Right hindlimb (tissue), 1 donor: ENCODE measurements at regions not wholly inside any gene's neighbourhood (a gene's known extent, or its start where the extent isn't known, plus 50 kb on each side); places are given as distances from the start of the nearest gene placed in this dataset.

Experiments
- DNase-seq: peaks from one replicate; pipeline ENCODE4 v3.0.0-alpha.2; 2018

DNA sequence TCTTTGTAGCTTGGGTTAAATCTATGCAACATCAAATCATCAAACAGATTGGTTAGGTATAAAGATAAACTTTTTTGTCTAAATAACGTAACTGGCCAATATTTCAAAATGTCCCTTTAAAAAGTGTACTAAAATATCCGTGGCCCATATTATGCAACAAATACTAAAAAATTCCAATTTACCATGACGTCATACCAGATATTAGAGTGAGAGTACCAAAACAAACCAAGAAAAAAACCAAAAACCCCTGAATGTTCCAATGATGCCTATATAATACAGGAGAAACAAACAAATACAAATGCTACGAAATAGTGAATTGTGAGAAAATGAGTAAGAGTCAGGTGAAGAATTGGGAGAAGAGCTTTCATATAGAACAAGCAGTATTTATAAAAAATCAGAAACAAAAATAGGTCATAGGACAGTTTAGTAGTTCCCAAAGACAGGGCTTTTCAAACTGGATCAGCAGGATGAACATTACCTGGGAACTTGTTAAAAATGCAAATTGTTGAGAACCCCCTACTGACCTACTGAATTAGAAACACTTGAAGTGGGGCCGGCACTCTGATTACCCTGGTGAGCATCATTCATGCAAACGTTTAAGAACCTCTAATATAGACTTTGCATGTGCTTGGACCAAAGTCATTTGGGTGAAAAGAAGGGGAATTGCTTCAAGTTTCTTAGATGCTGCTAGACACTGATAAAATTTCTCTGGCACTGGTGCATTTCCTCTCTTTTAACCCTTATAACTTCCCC is 753.7 kb downstream of the DSC3 start:
- DNase-seq = no peak

DNA sequence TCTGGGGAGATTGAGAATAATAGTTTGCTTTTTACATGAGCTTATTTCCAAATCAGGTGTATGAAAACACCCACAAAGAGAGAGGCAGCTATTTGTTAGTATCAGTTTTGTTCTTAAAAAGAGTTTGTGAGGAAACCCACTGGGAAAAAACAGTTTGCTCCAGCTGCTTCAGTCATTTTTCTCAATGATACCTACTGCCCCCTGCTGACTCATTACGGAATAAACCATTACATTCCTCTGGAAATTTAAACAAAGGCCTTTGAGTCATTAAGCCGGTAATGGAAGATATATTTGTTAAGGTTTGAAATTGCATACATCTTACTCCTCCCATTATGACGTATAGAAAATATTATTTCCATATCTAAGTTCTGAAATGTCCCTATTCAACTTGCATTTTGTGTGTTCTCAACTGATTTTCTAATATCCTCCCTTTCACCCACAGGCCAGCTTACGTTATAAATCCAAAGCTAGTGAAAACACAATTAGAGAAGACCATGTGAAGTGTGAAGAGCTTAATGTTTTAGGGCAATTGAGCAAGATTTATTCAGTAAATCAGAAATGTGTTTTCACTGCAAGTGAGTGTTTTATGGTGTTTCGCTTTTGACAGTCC is 761.6 kb downstream of the DSC3 start:
- no peak for DNase-seq

DNA sequence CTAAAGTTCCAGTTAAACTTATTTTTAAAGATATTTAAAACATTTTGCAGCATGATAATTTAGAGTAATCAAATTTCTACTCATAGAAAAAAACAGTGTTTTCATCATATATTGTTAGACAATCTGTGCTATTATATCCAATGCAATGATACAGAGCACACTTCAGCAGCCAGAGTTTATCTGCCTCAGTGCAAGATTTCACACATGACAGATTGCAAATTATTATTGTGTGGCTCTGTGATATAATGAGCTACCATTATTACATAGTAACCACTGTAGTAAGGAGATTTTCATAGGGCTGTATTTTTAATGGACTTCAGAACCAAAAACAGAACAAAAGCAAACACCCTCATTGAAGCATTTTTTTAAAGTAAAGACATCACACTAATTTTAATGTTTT is 762.4 kb downstream of the DSC3 start:
- no peak for DNase-seq

DNA sequence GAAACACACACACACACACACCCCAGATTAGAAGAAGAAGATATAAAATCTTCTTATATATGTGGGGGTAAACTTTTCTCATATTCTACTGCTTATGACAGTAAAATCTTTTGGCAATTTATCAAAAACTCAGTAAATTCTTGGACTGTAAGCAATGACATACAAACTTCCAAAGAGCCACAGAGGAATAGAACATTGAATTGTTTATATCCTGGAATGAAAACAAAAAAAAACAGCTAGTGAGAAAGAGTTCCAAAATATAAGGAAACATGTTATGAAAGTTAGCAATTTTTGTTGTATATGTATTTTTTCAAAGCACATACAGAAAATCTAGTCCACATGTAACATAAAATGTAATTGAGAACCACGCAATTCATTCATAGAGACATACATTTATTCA is 764.9 kb downstream of the DSC3 start:
- no peak for DNase-seq

DNA sequence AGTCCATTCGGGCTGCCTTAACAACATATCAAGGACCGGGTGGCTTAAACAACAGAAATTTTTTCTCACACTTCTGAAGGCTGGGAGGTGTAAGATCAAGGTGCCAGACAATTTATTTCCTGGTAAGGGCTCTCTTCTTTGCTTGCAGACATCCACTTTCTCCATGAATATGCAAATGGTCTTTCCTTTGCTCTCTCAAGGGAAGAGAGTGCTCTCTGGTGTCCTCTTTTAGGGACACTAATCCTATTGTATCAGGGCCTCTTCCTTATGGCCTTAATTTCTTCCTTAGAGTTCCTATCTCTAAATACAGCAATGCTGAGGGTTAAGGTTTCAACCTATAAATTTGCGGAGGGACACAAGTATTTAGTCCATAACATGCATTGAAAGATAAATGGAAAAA is 770.8 kb downstream of the DSC3 start:
- no peak for DNase-seq

DNA sequence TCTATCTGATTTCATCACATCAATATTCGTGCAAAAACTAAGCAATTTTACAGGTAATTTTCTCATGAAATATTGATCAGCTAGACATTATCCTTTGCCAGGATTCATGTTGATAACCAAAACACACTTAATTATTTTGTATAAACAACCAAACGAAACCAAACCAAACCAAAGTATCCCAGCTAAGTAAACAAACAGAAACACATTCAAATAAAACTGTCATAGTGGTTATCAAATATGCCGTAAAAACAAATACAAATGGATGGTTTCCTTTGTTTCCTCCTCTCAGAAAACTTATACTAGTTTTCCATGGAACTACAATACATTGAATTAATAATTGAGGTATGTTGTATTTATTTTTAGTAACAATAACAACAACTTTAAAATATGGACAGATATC is 777.4 kb downstream of the DSC3 start:
- no peak for DNase-seq

DNA sequence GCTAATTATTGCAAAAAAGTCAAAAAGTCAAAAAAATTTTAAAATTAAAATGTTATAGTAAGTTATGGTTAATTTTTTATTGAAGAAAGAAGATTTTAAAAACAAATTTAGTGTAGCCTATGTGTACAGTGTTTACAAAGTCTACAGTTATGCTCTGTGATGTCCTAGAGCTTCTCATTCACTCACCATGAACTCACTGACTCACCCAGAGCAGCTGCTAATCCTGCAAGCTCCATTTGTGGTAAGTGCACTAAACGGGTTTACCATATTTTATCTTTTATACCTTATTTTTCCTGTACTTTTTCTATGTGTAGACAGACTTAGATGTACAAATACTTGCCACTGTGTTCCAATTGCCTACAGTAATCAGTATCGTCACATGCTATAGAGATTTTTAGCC is 788.2 kb downstream of the DSC3 start:
- no peak for DNase-seq

DNA sequence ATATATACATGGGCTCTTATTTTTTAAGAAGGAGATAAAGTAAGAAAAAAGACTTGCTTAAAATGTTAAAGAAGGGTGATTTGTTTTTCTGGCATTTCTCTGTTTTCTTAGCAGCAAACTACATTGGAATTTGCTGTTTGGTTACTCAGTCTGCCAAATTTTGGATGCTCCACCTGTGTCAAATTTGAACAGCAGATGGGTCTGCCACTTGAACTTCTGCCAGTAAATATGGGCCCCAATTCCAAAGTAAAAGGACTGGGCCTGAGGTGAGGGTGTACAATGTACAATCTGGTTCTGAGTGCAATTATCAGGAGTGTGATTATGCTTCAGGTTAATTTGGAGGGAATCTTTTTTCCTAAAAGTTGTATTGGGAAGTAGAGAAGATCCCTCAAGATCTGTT is 794.5 kb downstream of the DSC3 start:
- DNase-seq = no peak

DNA sequence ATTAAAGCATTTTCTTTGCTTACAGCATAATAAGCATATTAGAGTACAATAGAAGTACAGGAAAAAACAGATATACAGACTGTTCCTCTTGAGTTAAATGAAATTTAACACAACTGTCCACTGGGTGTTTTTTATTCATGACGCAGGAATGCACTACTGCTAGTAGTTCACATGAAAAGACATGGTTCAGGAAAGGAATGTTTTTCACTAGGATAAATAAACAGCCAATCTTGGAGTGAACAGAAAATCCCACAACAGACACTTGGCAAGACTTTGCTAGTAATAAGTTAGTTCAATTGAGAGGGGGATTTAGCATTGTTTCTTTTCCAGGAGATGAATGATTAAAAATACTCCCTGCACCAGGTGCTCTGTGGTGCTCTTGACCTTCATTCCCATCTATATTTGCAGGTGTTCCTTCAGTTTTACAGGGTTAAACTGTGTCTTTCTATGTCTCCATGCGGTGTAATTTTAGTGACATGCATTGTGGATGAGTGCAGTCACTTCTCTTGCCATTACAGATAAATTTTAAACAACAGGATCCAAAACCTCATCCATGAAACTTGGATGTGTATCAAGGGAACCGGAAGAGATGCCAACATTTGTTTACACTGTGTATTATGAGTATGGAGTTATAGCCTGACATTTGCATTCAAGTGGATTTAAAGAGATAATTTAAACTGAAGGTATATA is 796.6 kb downstream of the DSC3 start:
- DNase-seq = no peak

DNA sequence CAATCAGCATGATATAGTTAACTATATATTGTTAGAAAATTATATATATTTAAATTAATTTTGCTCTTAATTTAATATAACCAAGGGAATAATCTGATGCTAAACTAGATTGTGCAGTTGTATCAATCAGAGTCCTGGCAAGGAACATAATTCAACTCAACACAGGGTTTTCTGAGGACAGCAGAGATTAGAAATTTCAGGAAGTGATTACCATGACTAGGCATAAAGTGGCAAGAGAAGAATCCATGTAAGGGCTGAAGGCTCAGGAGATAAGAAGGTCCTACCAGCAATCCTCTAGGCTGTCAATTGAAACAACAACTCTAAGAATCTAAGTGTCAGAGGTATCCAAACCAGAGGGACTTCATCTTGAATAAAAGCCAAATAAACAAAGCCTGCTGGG is 807.8 kb downstream of the DSC3 start:
- DNase-seq = no peak

DNA sequence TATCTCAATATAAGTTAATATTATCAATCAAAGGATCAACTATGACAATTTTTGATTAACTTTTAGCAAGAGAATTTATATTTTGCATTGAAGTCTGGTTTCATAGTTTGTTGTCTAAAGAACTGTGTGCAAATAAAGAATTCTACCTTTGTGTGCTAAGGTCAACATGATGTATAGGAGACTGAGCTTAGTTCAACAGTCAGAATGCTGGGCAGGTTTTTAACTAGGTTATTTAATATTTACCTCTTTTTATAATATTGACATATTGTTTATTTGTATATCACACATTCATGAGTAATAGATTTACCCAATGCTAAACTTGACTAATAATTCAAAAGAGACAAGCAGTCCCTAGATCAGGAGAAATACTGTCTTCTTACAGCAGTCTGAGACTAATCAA is 831.4 kb downstream of the DSC3 start:
- no peak for DNase-seq

DNA sequence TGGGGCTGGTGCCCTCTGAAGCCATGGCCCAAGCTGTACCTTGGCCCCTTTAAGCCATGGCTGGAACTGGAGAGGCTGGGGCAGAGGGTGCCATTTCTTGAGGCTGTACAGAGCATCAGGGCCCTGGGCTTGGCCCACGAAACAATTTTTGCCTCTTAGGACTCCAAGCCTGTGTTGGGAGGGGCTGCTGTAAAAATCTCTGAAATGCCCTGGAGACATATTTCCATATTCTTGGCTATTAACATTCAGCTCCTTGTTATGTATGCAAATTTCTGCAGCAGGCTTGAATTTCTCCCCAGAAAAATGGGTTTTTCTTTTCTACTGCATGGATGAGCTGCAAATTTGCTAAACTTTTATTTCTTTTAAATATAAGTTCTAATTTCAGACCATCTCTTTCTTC is 834.0 kb downstream of the DSC3 start:
- DNase-seq = no peak

DNA sequence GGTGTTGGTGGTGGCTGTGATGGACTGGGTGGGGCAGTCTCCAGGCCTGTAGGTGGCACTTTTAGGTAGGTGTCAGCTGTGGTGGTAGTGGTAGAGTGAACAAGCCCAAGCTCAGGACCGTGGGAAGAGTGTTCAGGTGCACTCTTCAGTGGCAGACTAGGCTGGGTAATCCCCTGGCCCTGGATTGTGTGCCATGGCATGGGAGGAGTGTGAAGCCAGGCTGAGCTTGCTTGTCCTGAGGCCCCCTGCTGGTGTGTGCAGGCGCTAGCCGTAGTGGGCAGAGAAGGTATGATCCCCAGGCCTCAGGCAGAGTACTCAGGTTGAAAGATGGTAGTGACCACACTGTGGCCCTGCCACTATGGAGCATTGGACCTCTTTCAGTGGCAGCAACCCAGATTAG is 850.3 kb downstream of the DSC3 start:
- no peak for DNase-seq

DNA sequence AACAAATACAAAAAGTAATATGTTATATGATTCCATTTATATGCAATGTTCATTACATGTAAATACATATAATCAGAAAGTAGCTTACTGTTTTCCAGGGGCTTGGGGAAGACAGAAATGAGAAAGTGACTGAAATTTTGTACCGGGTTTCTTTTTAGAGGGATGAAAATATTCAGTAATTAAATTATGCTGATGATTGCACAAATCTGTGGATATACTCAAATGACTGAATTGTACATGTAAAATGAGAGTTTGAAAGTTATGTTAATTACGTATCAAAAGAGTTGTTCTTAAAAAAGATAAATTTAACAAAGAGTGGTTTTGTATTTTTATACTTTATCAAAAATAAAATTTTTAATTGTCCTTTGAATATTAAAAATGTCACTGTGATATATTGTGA is 856.3 kb downstream of the DSC3 start:
- DNase-seq = no peak

DNA sequence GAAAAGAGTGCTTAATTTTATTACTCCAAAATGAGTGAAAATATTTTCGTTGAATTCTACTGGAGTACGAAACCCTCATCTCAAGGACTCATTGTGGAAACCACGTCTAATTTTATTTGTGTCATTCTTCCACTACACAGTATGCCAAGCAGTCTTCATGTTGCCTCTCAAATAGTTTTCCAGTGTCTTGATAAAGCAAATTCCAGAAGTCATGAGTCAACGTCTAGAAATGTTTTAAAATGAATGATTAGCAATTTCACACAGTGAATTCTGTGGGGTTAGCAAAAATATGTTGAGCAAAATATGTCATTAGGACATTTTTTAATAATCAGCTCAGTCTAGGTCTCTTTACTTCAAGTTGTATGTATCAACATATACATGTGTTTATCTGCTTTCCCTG is 865.5 kb downstream of the DSC3 start:
- DNase-seq = no peak

DNA sequence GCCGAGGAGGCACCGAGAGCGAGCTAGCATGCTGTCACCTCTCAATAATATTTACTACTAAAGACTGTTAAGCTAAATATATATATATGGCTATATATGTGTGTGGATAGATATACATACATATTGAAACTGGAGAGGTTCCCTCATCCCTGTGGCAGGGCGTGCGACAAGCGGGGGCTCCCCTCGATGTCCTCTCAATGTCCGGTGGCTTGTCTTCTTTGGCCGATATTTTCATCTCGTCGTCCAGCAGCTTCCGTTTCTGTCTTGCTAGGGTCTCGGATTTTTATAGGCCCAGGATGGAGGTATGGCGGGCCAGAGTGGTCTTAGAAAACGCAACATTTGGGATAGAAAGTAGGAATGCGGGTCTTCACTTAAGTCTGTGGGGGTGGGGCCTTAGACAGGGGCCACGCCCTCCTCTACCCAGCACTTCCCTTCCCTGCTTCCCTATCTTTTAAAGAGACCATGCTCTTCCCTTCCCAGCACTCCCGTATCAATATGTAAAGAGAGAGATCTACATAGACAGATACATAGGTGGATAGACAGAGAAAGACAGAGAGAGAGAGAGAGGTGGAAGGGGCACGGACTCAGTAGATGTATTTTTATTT is 866.8 kb downstream of the DSC3 start:
- DNase-seq = no peak

DNA sequence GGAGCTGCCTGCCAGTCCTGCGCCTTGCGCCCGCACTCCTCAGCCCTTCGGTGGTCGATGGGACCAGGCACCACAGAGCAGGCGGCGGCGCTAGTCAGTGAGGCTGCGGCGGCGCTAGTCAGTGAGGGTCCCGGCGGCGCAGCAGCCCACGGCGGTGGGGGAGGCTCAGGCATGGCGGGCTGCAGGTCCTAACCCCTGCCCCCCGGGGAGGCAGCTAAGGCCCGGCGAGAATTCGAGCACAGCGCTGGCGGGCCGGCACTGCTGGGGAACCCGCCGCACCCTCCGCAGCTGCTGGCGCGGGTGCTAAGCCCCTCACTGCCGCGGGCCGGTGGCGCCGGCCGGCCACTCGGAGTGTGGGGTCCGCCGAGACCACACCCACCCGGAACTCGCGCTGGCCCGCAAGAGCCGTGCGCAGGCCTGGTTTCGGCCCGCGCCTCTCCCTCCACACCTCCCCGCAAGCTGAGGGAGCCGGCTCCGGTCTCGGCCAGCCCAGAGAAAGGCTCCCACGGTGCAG is 867.4 kb downstream of the DSC3 start:
- no peak for DNase-seq

DNA sequence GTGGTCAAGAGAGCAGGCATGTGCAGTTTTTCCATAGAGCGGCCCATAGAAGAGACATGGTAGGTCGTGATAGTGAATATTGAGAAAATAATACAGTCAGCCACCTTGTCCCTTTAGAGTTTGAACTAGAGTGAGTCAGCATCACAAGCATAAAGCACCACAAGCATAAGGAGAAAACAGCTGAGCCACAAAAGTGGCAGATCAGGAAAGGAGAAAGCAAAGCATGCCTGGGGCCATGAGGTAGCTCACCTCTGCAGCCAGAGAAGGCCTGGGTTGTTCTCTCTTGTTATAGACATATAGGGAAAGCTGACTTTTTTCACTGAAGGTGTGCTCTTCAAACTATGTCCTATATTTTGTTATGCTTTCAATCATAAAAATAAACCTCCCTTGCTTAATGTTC is 879.0 kb downstream of the DSC3 start:
- DNase-seq = no peak

DNA sequence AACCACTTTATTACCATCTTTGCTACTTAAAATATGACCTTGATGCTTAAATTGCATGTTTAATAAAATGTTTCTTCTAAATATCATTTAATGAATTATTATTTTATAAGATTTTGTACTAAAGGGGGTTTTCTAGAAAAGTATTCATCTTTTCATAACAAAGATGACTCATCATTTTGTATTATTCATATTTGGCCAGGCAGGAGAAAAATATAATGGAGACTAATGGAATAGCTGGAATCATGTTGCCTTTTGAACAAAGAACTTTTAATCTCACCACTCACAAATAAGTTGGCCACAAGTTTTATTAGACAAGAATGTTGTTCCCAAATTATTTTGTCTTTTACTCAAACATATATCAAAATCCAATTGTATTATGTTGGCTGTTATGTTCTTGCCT is 882.4 kb downstream of the DSC3 start:
- DNase-seq = no peak

DNA sequence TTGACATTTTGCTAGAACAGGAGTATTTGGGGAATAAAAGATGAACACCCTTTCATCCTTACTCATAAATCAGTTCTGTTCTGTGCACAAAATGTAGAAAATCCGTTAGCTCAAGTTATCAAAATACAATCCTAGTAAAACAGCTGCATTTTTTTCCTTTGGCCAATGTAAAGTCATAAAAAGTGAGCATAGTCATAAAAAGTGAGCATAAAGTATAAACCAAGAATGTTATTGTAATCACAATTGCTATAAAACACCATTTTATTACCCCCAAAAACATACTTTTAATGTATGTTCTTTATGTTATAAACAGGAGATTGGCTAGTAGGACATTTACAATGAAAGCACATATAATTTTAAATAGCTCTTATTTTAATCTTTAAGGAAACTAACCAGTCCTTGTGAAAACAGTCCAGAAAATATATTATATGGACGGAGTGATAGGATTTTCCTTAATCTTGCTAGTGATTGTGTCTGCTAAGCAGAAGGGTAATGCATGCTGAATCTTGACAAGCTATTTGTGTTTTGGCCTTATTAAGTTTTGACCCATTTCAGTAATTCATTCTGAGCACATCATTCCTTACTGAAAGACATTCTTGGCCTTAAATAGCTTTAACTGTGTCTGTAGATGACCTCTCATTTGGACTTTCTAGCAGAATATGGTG is 891.8 kb downstream of the DSC3 start:
- no peak for DNase-seq

DNA sequence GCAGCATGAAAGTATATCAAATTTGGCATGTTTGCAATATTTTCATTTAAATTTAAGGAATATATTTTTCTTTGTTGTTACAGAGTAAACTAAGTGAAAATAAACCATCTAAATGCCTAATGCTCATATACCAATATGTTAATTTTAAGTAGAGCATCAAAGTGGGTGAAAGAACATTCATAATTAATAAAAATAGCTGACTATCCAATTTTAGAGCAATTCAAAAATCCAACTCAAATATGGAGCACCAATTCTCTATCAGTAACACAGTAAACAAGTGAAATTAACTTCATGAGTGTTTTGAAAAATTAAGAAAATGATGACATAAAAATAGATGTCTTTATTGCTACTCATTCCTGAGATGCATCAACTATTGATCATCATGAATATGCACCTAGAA is 893.0 kb downstream of the DSC3 start:
- DNase-seq = no peak

DNA sequence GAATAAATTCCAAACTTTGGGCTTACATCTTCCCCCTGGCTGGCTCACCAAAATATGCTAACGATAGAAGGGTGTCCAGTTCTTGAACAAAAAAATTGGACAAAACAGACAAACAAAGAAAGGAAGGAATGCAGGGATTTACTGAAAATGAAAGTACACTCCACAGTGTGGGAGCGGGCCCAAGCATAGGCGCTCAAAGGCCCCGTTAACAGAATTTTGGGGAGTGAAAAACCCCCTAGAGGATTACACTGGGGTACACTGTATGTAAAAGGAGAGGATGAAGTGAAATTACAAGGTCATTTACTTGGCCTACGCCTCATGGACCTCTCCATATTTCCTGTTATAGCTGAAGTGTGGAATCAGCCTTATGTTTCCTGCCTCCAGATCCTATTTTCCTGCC is 899.7 kb downstream of the DSC3 start:
- no peak for DNase-seq

DNA sequence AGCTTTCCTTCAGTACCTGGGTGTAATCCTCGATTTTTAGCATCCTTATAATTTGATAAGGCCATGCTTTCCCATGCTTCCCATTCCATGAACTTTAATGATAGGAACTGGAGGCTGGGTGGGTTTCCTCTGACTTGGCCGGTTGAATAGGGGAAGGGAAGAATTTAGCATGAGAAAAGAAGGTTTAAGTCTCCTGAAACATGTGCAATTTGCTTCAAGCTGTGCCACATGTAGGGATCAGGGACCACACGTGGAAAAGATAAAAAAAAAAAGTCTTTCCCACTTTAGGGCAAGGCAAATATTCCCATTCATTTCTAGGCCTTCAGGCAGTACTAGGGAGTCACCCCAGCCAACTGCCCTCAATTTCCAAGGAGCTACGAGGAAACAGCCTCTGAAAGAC is 900.3 kb downstream of the DSC3 start:
- no peak for DNase-seq
